Tibial nerve (tissue), 3 donors: ENCODE measurements at regions not wholly inside any gene's neighbourhood (a gene's known extent, or its start where the extent isn't known, plus 50 kb on each side); places are given as distances from the start of the nearest gene placed in this dataset.

Experiments
- CTCF ChIP-seq, 5 experiments: fragments of 200-600 bp in 3 of 5; fragments of 450-650 bp in 2 of 5; sonication (generic) in 3 of 5; IDR thresholded peaks; one replicate each; pipeline ENCODE4 v1.5.1; 2016 to 2019; ENCODE audit warnings: antibody characterized with exemption in 5 of 5, mild to moderate bottlenecking in 3 of 5, moderate library complexity in 2 of 5
- POLR2A ChIP-seq, 2 donors: fragments of 450-650 bp; IDR thresholded peaks; one replicate each; pipeline ENCODE4 v1.6.1; 2017; ENCODE audit warnings: antibody characterized with exemption in 2 of 2, mild to moderate bottlenecking in 2 of 2, moderate library complexity in 2 of 2

DNA sequence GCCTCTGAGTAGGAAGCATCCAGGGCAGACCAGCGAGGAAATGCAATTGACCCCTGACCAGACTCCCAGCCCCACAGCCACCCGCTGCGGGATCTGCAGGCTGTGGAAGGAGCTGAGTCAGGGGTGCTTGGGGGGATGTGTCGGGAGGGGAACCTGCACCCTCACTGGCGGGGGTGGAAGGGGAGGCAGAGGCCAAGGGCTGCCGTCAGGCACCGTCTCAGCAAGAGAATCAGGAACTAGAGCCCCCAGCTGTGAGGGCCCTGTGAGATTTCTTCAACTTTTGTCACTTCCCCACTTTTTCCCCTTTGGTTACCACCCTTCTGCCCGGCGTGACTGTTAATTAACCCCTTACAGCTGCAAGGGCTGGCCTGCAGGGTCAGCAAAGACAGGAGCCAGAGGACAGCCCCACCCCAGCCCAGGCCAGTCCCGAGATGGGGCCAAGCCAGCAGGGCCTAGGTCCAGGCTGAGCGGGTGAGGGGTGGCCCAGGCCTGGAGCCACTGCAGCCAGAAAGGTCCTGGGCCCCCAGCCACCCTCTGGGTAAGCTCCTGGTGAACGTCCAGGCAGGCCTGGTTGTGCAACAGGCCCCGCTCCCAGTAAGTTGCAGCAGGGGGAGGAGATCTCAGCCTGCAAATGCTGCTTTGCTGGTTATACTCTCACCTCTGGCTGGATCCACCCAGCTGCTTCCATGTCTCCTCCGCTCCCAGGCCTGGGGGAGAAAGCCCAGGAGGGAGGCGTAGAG lies 147.0 kb upstream of the ID2 start:
- TF ChIP-seq CTCF (IDR thresholded peaks at IDR 0.05) (peak in 1 of 5 experiments; percentile 8), POLR2A (IDR thresholded peaks at IDR 0.05) (no peak)
